DOHH2 (cell line): ENCODE measurements at regions not wholly inside any gene's neighbourhood (a gene's known extent, or its start where the extent isn't known, plus 50 kb on each side); places are given as distances from the start of the nearest gene placed in this dataset.

Experiments used
- EZH2phosphoT487 ChIP-seq: fragments of 200-600 bp; sonication (generic); IDR thresholded peaks from 2 replicates; pipeline ENCODE4 v1.6.1; 2017; ENCODE audit warnings: borderline replicate concordance, mild to moderate bottlenecking, antibody characterized with exemption, low read length, moderate library complexity, mixed read lengths
- TF ChIP-seq, protein P1 (sequence below): fragments of 200-600 bp; sonication (generic); IDR thresholded peaks from one replicate; pipeline ENCODE4 v1.5.1; 2014; ENCODE audit warnings: antibody characterized with exemption, mild to moderate bottlenecking, low read depth, low read length; ENCODE audit not compliant: poor library complexity, severe bottlenecking

GRCh38 chr6:12386816-12387215, 96.7 kb downstream of the EDN1 start:
- TF ChIP-seq, protein P1, sequence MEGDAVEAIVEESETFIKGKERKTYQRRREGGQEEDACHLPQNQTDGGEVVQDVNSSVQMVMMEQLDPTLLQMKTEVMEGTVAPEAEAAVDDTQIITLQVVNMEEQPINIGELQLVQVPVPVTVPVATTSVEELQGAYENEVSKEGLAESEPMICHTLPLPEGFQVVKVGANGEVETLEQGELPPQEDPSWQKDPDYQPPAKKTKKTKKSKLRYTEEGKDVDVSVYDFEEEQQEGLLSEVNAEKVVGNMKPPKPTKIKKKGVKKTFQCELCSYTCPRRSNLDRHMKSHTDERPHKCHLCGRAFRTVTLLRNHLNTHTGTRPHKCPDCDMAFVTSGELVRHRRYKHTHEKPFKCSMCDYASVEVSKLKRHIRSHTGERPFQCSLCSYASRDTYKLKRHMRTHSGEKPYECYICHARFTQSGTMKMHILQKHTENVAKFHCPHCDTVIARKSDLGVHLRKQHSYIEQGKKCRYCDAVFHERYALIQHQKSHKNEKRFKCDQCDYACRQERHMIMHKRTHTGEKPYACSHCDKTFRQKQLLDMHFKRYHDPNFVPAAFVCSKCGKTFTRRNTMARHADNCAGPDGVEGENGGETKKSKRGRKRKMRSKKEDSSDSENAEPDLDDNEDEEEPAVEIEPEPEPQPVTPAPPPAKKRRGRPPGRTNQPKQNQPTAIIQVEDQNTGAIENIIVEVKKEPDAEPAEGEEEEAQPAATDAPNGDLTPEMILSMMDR, result no peak
- TF ChIP-seq EZH2phosphoT487, result no peak
